Activated T-helper 1 cell treated with anti-CD3 and anti-CD28 coated beads, Interleukin-12 subunit alpha, Interleukin-12 subunit beta, Interleukin-2, Interleukin-4 antibody, amounts not matched to agents 30 ng/mL and 10 ng/mL and 1 ng/mL, durations not matched to agents 14 hours and 24 hours and 36 hours (primary cell): ENCODE measurements at regions not wholly inside any gene's neighbourhood (a gene's known extent, or its start where the extent isn't known, plus 50 kb on each side); places are given as distances from the start of the nearest gene placed in this dataset.
"Not testable (repeated sequence)": the region's sequence is repeated elsewhere in the genome, so short reads cannot be mapped to it uniquely, and the experiment has no call there.

Experiments
- DNase-seq: peaks from one replicate; pipeline ENCODE4 v3.0.0; 2021; ENCODE audit warnings: low spot score
- H3K27ac Mint-ChIP-seq: one replicate; pipeline ENCODE4 v1.8.0; 2021; ENCODE audit warnings: mild to moderate bottlenecking, mixed read lengths
- H3K27me3 Mint-ChIP-seq: one replicate; pipeline ENCODE4 v1.8.0; 2022; ENCODE audit warnings: mild to moderate bottlenecking, moderate library complexity, mixed read lengths; ENCODE audit not compliant: insufficient read depth
- H3K36me3 Mint-ChIP-seq: one replicate; pipeline ENCODE4 v1.8.0; 2021; ENCODE audit warnings: low read depth, mixed read lengths
- H3K4me1 Mint-ChIP-seq: one replicate; pipeline ENCODE4 v1.8.0; 2021; ENCODE audit warnings: low read depth, mixed read lengths
- H3K4me3 Mint-ChIP-seq: one replicate; pipeline ENCODE4 v1.8.0; 2021; ENCODE audit warnings: mild to moderate bottlenecking, moderate library complexity, mixed read lengths
- H3K9me3 Mint-ChIP-seq: one replicate; pipeline ENCODE4 v1.8.0; 2021; ENCODE audit warnings: mixed read lengths
- intact Hi-C: fragments of 100-400 bp; cut with micrococcal nuclease; formaldehyde crosslinking; loops from one replicate; pipeline ENCODE4 v1.15.1; 2024

DNA sequence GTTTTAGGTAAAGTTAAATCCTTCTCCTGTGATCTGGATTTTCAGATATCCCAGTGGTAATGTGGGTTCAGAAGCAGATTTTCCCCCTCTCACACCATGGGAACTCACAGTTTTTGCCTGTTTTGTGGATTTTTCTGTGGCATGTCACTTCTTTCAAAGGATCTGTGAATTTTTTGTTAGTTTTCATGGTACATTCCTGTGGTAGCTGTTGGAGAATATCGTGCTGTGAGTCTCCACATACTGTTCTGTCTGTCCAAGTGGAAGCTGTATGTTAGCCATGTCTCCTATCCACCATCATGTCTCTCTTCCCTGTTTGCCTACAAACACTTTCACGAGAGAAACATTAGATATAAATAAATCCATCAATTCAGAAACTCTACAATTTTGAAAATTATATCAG, 378.7 kb upstream of the ADGRB3 start:
- Mint-ChIP-seq H3K36me3 (peaks cover 3% of the 10 kb centered on the region), H3K4me3 (no peak overlapping the region), H3K27ac (no peak overlapping the region), H3K4me1 (no peaks in the 10 kb centered on the region), H3K27me3 (no peaks in the 10 kb centered on the region), H3K9me3 (peaks cover 24% of the 10 kb centered on the region)
- no peak for DNase-seq
- intact Hi-C loops: no loop called here

DNA sequence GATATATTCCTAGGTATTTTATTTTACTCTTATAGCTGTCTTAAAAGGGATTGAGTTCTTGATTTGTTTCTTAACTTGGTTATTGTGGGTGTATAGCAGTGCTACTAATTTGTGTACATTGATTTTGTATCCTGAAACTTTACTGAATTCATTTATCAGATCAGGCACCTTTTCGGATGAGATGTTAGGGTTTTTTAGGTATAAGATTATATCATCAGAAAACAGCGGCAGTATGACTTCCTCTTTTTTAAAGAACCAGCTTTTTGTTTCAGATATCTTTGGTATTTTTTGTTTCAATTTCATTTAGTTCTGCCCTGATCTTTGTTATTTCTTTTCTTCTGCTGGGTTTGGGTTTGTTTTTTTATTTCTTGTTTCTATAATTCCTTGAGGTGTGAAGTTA, 382.4 kb upstream of the ADGRB3 start:
- H3K36me3 Mint-ChIP-seq: no peaks in the 10 kb centered on the region
- intact Hi-C loops: no loop called here
- no peaks in the 10 kb centered on the region for H3K4me1 Mint-ChIP-seq
- DNase-seq: no peak
- H3K4me3 Mint-ChIP-seq: no peak overlapping the region
- peaks cover 7% of the 10 kb centered on the region for H3K9me3 Mint-ChIP-seq
- H3K27ac Mint-ChIP-seq: no peak overlapping the region
- no peaks in the 10 kb centered on the region for H3K27me3 Mint-ChIP-seq

DNA sequence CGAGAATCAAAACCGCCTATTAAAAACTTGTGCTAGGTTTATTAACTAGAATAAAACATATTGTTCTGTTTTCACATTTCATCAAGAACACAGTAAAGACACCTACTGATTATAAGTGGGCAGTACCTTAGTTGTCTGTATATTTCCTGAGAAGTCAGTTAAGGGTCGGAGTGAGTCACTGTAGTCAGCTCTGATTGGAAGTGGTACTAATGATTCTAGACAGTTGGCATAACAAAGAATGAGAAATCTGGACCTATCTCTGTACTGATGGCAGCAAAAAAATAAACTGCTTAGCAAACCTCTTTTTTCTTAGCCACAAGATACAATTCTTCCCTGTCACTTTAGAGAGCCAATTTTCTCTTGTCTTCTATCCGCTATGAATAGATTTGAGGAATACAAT, 387.3 kb upstream of the ADGRB3 start:
- H3K4me1 Mint-ChIP-seq: no peaks in the 10 kb centered on the region
- H3K27ac Mint-ChIP-seq: no peak overlapping the region
- H3K27me3 Mint-ChIP-seq: no peaks in the 10 kb centered on the region
- no peak for DNase-seq
- H3K4me3 Mint-ChIP-seq: no peak overlapping the region
- intact Hi-C loops: no loop called here
- no peaks in the 10 kb centered on the region for H3K36me3 Mint-ChIP-seq
- H3K9me3 Mint-ChIP-seq: no peaks in the 10 kb centered on the region

- no peak overlapping the region for H3K4me3 Mint-ChIP-seq
- no peaks in the 10 kb centered on the region for H3K9me3 Mint-ChIP-seq
- H3K36me3 Mint-ChIP-seq: no peaks in the 10 kb centered on the region
- no peaks in the 10 kb centered on the region for H3K27me3 Mint-ChIP-seq
- H3K27ac Mint-ChIP-seq: no peak overlapping the region
- intact Hi-C loops: no loop called here
- DNase-seq: no peak
- H3K4me1 Mint-ChIP-seq: no peaks in the 10 kb centered on the region
These were observed 394.4 kb upstream of the ADGRB3 start for GRCh38 chr6:68240726-68241125.

- H3K4me1 Mint-ChIP-seq: no peaks in the 10 kb centered on the region
- no peak overlapping the region for H3K4me3 Mint-ChIP-seq
- H3K27ac Mint-ChIP-seq: no peak overlapping the region
- DNase-seq: no peak
- no peaks in the 10 kb centered on the region for H3K36me3 Mint-ChIP-seq
- H3K27me3 Mint-ChIP-seq: no peaks in the 10 kb centered on the region
- H3K9me3 Mint-ChIP-seq: no peaks in the 10 kb centered on the region
- intact Hi-C loops: no loop called here
These were observed 396.0 kb upstream of the ADGRB3 start for GRCh38 chr6:68239034-68239433.

- no peak for DNase-seq
- Mint-ChIP-seq H3K9me3 (no peaks in the 10 kb centered on the region), H3K27ac (no peak overlapping the region), H3K4me1 (no peaks in the 10 kb centered on the region), H3K4me3 (no peak overlapping the region), H3K27me3 (no peaks in the 10 kb centered on the region), H3K36me3 (no peaks in the 10 kb centered on the region)
- intact Hi-C loops: no loop called here
These were observed 396.9 kb upstream of the ADGRB3 start for GRCh38 chr6:68238097-68238601.

DNA sequence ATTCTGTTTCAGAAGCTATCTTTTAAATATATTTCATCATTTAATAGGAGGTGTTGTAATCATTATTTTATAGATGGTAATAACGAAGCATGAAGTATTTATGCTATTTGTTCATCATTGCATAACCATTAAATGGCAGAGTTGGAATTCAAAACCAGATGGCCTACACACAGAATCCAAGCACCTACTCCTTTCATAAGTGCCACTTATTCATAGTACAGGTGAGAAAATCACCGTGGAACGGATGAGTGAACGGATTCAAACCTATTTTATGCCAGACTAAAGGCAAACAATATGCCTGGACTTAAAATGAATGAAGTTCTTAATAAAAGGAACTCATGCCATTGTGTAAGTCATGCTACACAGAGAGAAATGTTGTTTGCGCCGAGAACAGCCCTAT, 397.9 kb upstream of the ADGRB3 start:
- no peaks in the 10 kb centered on the region for H3K27me3 Mint-ChIP-seq
- no peaks in the 10 kb centered on the region for H3K36me3 Mint-ChIP-seq
- intact Hi-C loops: no loop called here

GRCh38 chr6:68235326-68235784, 399.7 kb upstream of the ADGRB3 start:
- Mint-ChIP-seq H3K27ac (no peak overlapping the region), H3K9me3 (no peaks in the 10 kb centered on the region), H3K27me3 (no peaks in the 10 kb centered on the region), H3K4me1 (no peaks in the 10 kb centered on the region), H3K36me3 (no peaks in the 10 kb centered on the region), H3K4me3 (no peak overlapping the region)
- no peak for DNase-seq
- intact Hi-C loops: no loop called here

More for the DNA sequence above, 397.9 kb upstream of the ADGRB3 start:
- Mint-ChIP-seq H3K9me3 (no peaks in the 10 kb centered on the region), H3K27ac (no peak overlapping the region), H3K4me1 (no peaks in the 10 kb centered on the region), H3K4me3 (no peak overlapping the region)
- no peak for DNase-seq

DNA sequence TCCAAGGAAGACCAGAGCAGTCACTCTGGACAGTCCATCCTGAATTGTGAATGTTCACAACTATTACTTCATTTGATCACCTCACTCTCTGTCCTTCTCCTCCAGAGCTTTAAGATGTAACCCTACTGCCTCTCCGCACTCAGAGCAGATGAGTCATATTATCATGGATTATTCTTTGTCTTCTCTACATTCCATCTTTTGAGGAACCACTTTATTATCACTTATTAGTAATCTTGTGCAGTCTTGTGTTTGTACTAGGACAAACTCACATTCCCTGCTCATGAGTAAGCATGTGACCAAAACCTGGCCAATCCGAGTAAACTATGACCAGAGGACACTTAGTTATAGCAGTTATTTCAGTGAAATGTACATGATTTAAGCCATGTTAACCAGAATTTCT, 401.5 kb upstream of the ADGRB3 start:
- Mint-ChIP-seq H3K9me3 (no peaks in the 10 kb centered on the region), H3K4me1 (no peaks in the 10 kb centered on the region), H3K27ac (no peak overlapping the region), H3K36me3 (no peaks in the 10 kb centered on the region), H3K4me3 (no peak overlapping the region), H3K27me3 (no peaks in the 10 kb centered on the region)
- DNase-seq: no peak
- intact Hi-C loops: no loop called here

GRCh38 chr6:68229566-68229965, 405.5 kb upstream of the ADGRB3 start:
- no peak overlapping the region for H3K4me3 Mint-ChIP-seq
- DNase-seq: no peak
- intact Hi-C loops: no loop called here
- H3K4me1 Mint-ChIP-seq: no peaks in the 10 kb centered on the region
- no peaks in the 10 kb centered on the region for H3K27me3 Mint-ChIP-seq
- H3K36me3 Mint-ChIP-seq: no peaks in the 10 kb centered on the region
- H3K27ac Mint-ChIP-seq: no peak overlapping the region
- no peaks in the 10 kb centered on the region for H3K9me3 Mint-ChIP-seq

- no peaks in the 10 kb centered on the region for H3K27me3 Mint-ChIP-seq
- no peaks in the 10 kb centered on the region for H3K36me3 Mint-ChIP-seq
- intact Hi-C loops: no loop called here
- no peaks in the 10 kb centered on the region for H3K4me1 Mint-ChIP-seq
- no peaks in the 10 kb centered on the region for H3K9me3 Mint-ChIP-seq
- DNase-seq: no peak
- H3K27ac Mint-ChIP-seq: no peak overlapping the region
- H3K4me3 Mint-ChIP-seq: no peak overlapping the region
These were observed 408.6 kb upstream of the ADGRB3 start for GRCh38 chr6:68226460-68226859.

DNA sequence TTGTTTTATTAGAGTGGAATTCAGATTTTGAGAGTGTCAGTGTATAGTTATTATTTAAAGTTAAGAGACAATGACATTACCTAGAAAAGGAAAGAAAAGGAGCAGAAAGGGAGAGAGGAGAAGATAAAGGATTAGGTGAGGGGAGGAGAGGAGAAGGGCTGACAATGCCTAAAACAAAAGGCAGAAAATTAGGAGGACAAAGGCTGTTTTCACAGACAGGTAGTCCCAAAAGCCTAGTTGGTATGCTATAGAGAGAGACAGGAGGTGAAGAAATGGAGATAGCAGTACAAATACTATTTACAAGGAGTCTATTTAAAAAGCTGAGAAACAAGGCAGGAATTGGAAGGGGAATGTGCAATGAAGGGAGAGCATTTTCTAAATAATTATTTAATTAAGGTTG, 409.4 kb upstream of the ADGRB3 start:
- no peak for DNase-seq
- Mint-ChIP-seq H3K4me3 (no peak overlapping the region), H3K4me1 (no peaks in the 10 kb centered on the region), H3K9me3 (no peaks in the 10 kb centered on the region), H3K27ac (no peak overlapping the region), H3K36me3 (no peaks in the 10 kb centered on the region), H3K27me3 (no peaks in the 10 kb centered on the region)
- intact Hi-C loops: no loop called here

DNA sequence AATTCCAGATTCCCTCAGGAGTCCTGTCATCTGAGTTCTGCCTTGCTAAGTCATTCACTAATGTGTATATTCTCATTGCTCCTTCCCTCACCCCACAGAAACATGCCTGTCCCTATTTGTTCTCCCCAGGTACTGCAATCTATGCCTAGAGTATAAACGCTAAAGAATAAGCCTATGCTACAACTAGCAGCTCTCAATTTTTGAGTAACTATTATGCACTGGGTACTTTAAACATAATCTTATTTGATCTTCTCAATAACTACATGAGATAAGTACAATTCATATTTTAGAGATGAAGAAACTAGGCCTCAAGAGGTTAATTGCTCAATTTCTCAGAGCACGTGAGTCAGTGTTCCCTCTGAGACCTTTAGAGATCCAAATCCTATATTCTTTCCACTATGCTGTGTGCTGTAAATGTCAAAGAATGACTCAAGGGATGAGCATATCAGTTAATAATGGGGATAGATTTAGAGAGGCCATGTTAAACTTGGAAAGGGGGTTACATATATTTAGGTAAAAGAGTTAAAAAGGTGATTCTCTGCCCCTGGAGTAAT, 423.8 kb upstream of the ADGRB3 start:
- H3K27me3 Mint-ChIP-seq: no peaks in the 10 kb centered on the region
- peaks cover 22% of the 10 kb centered on the region for H3K9me3 Mint-ChIP-seq
- H3K4me1 Mint-ChIP-seq: no peaks in the 10 kb centered on the region
- H3K27ac Mint-ChIP-seq: no peak overlapping the region
- intact Hi-C loops: no loop called here
- H3K36me3 Mint-ChIP-seq: no peaks in the 10 kb centered on the region
- H3K4me3 Mint-ChIP-seq: no peak overlapping the region
- DNase-seq: no peak

GRCh38 chr6:68207612-68208011, 427.5 kb upstream of the ADGRB3 start:
- H3K27me3 Mint-ChIP-seq, H3K4me3 Mint-ChIP-seq, DNase-seq, H3K36me3 Mint-ChIP-seq, H3K27ac Mint-ChIP-seq, H3K4me1 Mint-ChIP-seq, intact Hi-C loops: not testable (repeated sequence)
- H3K9me3 Mint-ChIP-seq: peaks cover 15% of the 10 kb centered on the region
